GM12864 (cell line): ENCODE measurements at regions not wholly inside any gene's neighbourhood (a gene's known extent, or its start where the extent isn't known, plus 50 kb on each side); places are given as distances from the start of the nearest gene placed in this dataset.

Experiments used
- DNase-seq: peaks from one replicate; pipeline ENCODE4 v3.0.0-alpha.2; 2011; ENCODE audit warnings: low read depth
- H3K4me3 ChIP-seq: 2 replicates; pipeline ENCODE4 v1.5.1; 2011; ENCODE audit warnings: mild to moderate bottlenecking, low read depth, low read length, control low read depth
- CTCF ChIP-seq: IDR thresholded peaks from 2 replicates; pipeline ENCODE4 v1.5.1; 2011; ENCODE audit warnings: low read depth, mild to moderate bottlenecking, moderate library complexity, low read length, control low read depth, inconsistent platforms; ENCODE audit errors: missing control alignments

DNA sequence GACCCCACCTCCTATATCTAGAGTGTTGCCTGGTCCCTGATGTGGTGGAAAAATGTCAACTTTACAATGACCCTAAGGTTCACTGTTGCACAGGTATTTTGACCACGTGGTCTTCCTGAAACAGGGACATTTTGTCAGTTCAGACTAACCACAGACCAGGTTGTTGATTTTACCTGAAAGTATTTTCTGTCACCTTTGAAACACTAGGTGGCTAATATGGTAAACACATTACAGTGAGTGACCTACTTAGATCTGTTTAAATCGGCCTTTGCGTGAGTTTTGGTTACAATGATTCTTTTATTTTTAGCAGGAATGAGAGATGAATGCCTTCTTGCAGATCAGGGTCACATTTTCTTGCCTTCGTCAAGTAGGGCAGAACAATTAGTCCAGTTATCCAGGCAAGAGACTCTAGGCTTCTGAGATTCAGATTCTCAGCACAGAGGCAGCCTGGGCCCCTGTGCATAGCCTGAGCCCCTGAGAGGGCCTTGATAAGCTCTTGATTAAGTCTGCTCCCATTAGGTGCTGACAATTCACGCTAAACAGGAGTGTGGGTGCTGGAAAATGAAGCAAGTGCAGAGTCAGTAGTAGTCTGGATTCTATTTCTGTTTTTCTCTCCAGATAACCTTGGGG is 226.2 kb downstream of the KCNS3 start:
- DNase-seq = no peak
- H3K4me3 ChIP-seq = no peak overlapping the region
- no peak for TF ChIP-seq CTCF

GRCh38 chr2:18096836-18097405 is 218.5 kb downstream of the KCNS3 start:
- TF ChIP-seq CTCF = no peak
- no peak overlapping the region for H3K4me3 ChIP-seq
- DNase-seq = no peak

DNA sequence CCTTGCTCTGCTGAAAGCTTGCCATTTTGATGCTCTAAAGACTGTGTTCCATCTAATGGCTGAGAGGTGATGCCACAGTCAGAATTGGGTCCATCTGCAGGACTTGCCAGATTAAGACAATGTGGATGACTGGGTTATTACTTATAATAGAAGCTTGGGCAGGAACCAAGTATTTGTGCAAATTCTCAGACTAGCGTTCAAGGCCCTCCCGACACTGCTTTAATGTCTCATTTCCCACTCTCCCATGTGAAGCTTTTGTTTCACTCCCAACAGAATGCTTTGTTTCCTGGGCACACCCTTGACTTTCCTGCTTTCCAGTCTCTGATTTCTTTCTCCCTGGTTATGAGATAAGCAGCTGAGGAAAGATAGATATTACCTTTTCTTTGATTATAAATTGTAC is 215.8 kb downstream of the KCNS3 start:
- no peak overlapping the region for H3K4me3 ChIP-seq
- no peak for TF ChIP-seq CTCF
- DNase-seq = no peak

GRCh38 chr2:18093196-18093595 is 214.7 kb downstream of the KCNS3 start:
- no peak overlapping the region for H3K4me3 ChIP-seq
- DNase-seq = no peak
- TF ChIP-seq CTCF = no peak

DNA sequence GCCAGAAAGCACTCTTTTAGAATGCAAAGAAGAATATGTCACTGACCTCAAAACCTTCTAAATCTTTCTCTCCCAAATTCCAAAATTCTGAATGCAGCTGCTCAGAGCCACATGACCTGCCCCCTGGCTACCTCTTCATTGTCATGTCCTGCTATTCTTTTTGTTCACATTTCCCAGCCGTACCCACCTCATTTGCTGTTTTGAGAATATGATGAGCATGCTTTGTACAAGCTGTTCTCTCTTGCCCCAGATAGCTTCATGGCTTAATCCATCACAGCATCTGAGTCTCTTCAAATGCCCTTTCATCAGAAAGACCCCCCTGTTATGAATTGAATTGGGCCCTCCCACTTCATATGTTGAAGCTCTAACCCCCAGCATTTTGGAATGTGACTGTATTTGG is 214.3 kb downstream of the KCNS3 start:
- TF ChIP-seq CTCF = no peak
- no peak for DNase-seq

GRCh38 chr2:18085593-18085992 is 207.1 kb downstream of the KCNS3 start:
- no peak for DNase-seq
- H3K4me3 ChIP-seq = no peak overlapping the region
- no peak for TF ChIP-seq CTCF

More for the DNA sequence above, 214.3 kb downstream of the KCNS3 start:
- H3K4me3 ChIP-seq = no peak overlapping the region

- no peak for TF ChIP-seq CTCF
- no peak overlapping the region for H3K4me3 ChIP-seq
- DNase-seq = no peak
These were observed 205.9 kb downstream of the KCNS3 start for GRCh38 chr2:18084376-18084775.
